GM19395 (cell line): ENCODE measurements at regions not wholly inside any gene's neighbourhood (a gene's known extent, or its start where the extent isn't known, plus 50 kb on each side); places are given as distances from the start of the nearest gene placed in this dataset.

ENCODE experiments used
- ATAC-seq: cut with Tn5 transposase; IDR thresholded peaks from one replicate; pipeline ENCODE4 v1.9.1; 2021; ENCODE audit warnings: mild to moderate bottlenecking, moderate library complexity; ENCODE audit not compliant: unreplicated experiment

- ATAC-seq = no peak
Measured at GRCh38 chr12:17550011-17550410, 540.0 kb downstream of the RERGL start.

- ATAC-seq = no peak
Measured at GRCh38 chr12:17540921-17541320, 549.1 kb downstream of the RERGL start.

GRCh38 chr12:17528394-17528793, 561.6 kb downstream of the RERGL start:
- ATAC-seq = no peak

GRCh38 chr12:17527021-17527420, 563.0 kb downstream of the RERGL start:
- no peak for ATAC-seq

GRCh38 chr12:17511369-17511768, 578.6 kb downstream of the RERGL start:
- ATAC-seq = no peak

GRCh38 chr12:17507336-17507735, 582.7 kb downstream of the RERGL start:
- no peak for ATAC-seq

GRCh38 chr12:17503742-17504141, 586.3 kb downstream of the RERGL start:
- no peak for ATAC-seq

- ATAC-seq = no peak
Measured at GRCh38 chr12:17489452-17489851, 600.5 kb downstream of the RERGL start.

- ATAC-seq = no peak
Measured at GRCh38 chr12:17478908-17479673, 610.9 kb downstream of the RERGL start.

- no peak for ATAC-seq
Measured at GRCh38 chr12:17470460-17470859, 619.5 kb downstream of the RERGL start.

- no peak for ATAC-seq
Measured at GRCh38 chr12:17459214-17459613, 630.8 kb downstream of the RERGL start.

- no peak for ATAC-seq
Measured at GRCh38 chr12:17456486-17456885, 633.5 kb downstream of the RERGL start.

- ATAC-seq = no peak
Measured at GRCh38 chr12:17438141-17438540, 651.9 kb downstream of the RERGL start.

GRCh38 chr12:17416748-17417147, 673.2 kb downstream of the RERGL start:
- no peak for ATAC-seq

GRCh38 chr12:17414596-17414995, 675.4 kb downstream of the RERGL start:
- no peak for ATAC-seq

- no peak for ATAC-seq
Measured at GRCh38 chr12:17411662-17412061, 678.3 kb downstream of the RERGL start.

GRCh38 chr12:17388679-17389078, 701.3 kb downstream of the RERGL start:
- ATAC-seq = no peak

- no peak for ATAC-seq
Measured at GRCh38 chr12:17383321-17383720, 706.7 kb downstream of the RERGL start.

- ATAC-seq = no peak
Measured at GRCh38 chr12:17381211-17381610, 708.8 kb downstream of the RERGL start.

GRCh38 chr12:17372508-17372907, 717.5 kb downstream of the RERGL start:
- ATAC-seq = no peak

- no peak for ATAC-seq
Measured at GRCh38 chr12:17371491-17372215, 718.3 kb downstream of the RERGL start.

- ATAC-seq = no peak
Measured at GRCh38 chr12:17370621-17371020, 719.4 kb downstream of the RERGL start.
